Spleen (tissue), 7 donors: ENCODE measurements at regions not wholly inside any gene's neighbourhood (a gene's known extent, or its start where the extent isn't known, plus 50 kb on each side); places are given as distances from the start of the nearest gene placed in this dataset.

Experiments
- POLR2A ChIP-seq, 3 donors: fragments of 450-650 bp; IDR thresholded peaks; one replicate each; pipeline ENCODE4 v1.5.1; 2017; ENCODE audit warnings: antibody characterized with exemption in 3 of 3, mild to moderate bottlenecking in 1 of 3
- TF ChIP-seq, protein P1 (sequence below), 11 experiments: fragments of 200-600 bp in 7 of 11; fragments of 450-650 bp in 4 of 11; sonication (generic) in 4 of 11; IDR thresholded peaks in 8 of 11; conservative IDR thresholded peaks in 3 of 11; 1 replicate in 7 of 11; 2 replicates in 4 of 11; pipeline versions ENCODE4 v1.4.0 to v1.8.0; 2016 to 2021; ENCODE audit warnings: antibody characterized with exemption in 11 of 11, inconsistent platforms in 4 of 11, mild to moderate bottlenecking in 1 of 11
- donor health status: DM: no; HTN: no; CAD: no; lungs with moderate emphysema.
- donor health status: DM: no; HTN: no; CAD: no.
- donor health status: DM: no; HTN: no; CAD: no.

- TF ChIP-seq, protein P1, sequence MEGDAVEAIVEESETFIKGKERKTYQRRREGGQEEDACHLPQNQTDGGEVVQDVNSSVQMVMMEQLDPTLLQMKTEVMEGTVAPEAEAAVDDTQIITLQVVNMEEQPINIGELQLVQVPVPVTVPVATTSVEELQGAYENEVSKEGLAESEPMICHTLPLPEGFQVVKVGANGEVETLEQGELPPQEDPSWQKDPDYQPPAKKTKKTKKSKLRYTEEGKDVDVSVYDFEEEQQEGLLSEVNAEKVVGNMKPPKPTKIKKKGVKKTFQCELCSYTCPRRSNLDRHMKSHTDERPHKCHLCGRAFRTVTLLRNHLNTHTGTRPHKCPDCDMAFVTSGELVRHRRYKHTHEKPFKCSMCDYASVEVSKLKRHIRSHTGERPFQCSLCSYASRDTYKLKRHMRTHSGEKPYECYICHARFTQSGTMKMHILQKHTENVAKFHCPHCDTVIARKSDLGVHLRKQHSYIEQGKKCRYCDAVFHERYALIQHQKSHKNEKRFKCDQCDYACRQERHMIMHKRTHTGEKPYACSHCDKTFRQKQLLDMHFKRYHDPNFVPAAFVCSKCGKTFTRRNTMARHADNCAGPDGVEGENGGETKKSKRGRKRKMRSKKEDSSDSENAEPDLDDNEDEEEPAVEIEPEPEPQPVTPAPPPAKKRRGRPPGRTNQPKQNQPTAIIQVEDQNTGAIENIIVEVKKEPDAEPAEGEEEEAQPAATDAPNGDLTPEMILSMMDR (IDR thresholded peaks at IDR 0.05 in 8 of 11, conservative IDR thresholded peaks at IDR 0.05 in 3 of 11): no peak
- TF ChIP-seq POLR2A (IDR thresholded peaks at IDR 0.05): no peak
Observed at GRCh38 chr19:5398693-5399057, 56.5 kb upstream of the ZNRF4 start.
